Umbilical cord (tissue), 1 donor: ENCODE measurements at regions not wholly inside any gene's neighbourhood (a gene's known extent, or its start where the extent isn't known, plus 50 kb on each side); places are given as distances from the start of the nearest gene placed in this dataset.
A peak's percentile ranks its signal among the peaks of the same experiment; 100 is the strongest.
"Not testable (repeated sequence)": the region's sequence is repeated elsewhere in the genome, so short reads cannot be mapped to it uniquely, and the experiment has no call there.

ENCODE experiments used
- DNase-seq: peaks from one replicate; pipeline ENCODE4 v3.0.0-alpha.2; 2015; ENCODE audit warnings: low spot score

DNA sequence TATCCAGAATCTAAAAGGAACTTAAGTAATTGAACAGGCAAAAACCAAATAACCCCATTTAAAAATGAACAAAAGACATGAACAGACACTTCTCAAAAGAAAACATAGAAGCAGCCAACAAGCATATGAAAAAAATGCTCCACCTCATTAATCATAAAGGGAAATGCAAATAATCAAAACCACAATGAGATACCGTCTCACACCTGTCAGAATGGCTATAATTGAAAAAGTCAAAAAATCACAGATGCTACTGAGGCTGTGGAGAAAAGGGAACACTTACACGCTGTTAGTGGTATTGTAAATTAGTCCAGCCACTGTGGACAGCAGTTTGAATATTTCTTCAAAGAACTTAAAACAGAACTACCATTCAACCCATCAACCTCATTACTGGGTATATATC lies 220.7 kb downstream of the MEX3B start:
- no peak for DNase-seq

DNA sequence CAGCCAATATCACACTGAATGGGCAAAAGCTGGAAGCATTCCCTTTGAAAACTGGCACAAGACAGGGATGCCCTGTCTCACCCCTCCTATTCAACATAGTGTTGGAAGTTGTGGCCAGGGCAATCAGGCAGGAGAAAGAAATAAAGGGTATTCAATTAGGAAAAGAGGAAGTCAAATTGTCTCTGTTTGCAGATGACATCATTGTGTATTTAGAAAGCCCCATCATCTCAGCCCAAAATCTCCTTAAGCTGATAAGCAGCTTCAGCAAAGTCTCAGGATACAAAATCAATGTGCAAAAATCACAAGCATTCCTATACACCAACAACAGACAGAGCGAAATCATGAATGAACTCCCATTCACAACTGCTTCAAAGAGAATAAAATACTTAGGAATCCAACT lies 223.2 kb downstream of the MEX3B start:
- not testable (repeated sequence) for DNase-seq

DNA sequence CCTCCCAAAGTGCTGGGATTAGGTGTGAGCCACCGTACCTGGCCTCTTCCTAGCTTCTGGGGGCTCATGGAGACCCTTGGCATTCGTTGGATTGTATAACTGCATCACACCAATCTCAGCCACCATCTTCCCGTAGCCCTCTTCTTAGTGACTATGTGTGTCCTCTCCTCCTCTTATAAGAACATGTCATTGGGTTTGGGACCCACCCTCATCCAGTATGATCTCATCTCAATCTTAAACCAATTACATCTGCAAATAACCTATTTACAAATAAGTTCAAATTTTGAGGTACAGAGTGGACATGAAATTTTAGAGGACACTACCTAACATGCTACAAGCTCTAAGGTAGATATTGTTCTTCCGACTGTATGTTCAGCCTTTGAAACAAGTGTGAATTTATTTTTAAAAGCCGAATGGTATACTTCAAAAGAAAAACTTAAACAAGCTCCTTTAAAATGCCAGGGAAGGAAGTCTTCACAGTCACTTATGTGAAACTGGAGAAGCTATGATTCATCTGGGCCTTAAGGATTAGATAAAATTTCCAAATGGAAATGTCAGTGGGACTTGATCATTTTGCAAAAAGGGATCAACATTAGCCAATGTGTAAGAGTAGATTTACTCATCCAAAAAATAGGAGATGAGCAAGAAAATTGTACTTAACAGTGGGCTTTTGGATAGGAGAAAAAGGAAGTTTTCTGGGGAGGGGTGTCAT lies 225.7 kb downstream of the MEX3B start:
- DNase-seq = peak; percentile 62

DNA sequence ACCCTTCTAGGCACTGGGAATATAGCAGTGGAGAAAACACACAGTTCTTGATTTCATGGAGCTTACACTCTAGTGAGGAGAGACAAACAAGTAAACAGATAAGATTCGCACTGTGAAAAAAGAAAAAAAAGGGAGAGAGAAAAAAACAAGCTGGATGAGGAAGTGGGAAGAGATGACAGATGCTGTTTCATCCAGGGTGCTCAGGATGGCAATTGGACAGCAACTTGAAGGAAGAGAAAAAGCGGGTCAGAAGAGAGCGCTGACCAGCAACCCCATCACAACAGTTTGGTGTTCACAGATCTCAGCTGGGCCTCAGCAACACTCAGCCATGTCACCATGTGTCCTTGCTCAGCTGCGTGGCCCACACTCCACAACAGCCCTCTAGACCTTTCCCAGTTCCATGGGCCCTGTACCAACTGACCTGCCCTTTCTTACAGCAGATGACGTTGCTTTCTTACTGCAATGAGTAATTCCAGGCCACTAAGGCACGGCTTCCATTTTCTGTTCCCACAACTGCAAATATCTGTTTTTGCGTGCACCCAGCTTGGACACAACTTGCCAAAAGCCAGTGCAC lies 230.8 kb downstream of the MEX3B start:
- no peak for DNase-seq

DNA sequence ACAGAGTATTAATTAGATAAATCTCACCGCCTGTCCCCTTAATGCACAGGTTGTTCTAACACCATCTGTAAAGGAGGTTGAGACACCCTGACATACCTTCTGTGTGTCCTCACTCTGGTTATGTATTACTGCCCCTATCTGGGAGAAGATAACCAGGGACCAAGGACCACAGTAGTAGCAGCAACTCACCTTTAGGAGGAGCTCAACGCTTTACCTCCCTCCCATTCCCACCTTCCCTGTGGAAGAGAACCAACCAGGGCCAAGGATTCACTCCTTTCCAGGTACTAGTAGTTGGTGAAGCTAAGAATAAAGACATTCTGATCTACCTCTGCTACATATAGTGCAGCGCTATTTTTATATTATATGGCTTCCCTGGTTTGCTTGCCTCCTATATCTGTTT lies 232.6 kb downstream of the MEX3B start:
- no peak for DNase-seq

DNA sequence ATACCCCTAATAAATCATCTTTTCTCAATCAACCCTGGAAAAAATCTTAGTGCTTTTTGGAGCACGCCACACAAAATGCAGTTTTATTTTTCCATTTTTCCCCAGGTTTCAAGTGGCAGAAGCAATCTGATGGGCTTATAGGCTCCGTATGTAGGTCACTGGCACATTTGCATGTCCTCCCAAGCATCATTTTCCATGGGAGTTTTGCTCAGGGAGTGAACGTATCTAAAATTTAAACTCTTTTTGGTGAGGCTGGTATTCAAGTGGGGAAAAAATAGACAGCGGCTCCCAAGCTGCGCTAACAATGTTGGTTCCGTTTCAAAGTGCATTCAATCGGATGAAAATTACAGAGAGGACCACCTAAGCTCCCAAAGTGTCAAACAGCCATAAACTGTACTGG lies 233.4 kb downstream of the MEX3B start:
- no peak for DNase-seq

DNA sequence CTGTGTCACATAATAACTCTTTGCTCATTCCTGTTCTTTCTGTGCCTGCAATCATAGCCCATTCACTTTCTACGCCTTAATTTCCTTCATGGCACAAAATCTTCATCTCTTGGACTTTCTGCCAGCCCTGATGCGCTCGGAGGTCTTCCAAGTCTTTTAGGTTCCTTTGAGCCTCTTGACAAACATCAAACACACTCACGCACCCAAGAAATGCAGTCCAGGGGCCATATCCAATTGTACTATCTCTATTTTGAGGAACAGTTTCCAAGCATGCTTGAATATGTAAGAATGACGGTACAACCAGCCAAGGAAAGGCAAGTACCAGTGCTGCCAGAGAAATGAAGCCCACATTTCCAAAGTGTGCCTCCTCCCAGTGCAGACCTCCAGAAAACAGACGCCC lies 234.1 kb downstream of the MEX3B start:
- no peak for DNase-seq

DNA sequence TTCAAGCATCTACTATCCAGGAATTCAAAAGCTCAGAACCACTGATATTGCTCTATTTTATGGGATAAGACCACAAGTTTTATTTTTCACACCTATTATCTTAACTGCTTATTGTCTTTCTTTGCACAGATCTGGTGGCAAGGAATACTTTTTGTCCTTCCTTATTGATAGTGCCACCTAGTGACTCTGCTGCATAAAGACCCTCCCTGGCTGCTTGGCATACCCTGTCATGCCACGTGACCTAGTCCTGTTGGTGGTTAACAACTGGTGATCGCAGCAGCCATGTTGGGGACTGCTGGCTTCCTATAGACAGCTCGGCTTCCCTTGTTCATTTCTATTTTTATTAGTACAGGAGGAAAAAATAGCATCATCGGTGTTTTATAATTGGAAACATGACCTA lies 236.3 kb downstream of the MEX3B start:
- DNase-seq = no peak

DNA sequence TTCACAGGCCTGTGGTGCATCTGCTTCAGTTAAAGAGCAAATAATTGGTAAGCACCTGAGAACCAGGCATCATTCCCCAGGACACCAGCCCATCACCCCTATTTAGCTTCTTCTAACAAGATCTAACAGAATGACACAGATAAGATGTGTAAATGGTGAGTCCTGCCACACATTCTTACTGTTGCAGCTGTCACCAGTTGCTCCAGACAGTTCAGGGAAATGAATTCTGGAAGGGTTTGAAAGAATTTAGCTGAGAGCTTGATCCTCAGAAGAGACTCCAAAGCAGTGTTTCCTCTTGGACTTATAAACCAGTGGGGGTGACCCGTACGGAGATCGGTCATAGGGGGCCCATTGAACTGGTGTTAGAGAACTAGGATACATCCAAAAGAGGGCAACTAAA lies 238.0 kb downstream of the MEX3B start:
- DNase-seq = no peak

DNA sequence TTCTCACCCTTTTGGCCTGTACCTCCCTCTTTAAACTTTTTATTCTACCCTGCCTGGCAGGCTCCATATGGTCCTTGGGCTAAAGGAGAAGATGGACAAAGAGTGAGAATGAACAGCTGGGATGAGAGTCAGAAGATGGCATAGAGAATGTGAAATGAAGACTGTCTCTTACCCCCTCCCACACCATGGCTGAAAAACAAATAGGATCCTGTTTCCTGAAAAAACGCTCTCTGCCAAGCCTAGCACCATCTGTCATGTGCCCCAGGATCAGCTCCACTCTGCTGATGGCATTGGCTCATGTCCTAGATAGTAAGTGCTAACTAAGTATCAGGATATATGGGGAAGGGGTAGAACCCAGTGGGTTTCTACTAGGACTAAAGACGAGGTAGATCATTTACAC lies 238.6 kb downstream of the MEX3B start:
- no peak for DNase-seq

DNA sequence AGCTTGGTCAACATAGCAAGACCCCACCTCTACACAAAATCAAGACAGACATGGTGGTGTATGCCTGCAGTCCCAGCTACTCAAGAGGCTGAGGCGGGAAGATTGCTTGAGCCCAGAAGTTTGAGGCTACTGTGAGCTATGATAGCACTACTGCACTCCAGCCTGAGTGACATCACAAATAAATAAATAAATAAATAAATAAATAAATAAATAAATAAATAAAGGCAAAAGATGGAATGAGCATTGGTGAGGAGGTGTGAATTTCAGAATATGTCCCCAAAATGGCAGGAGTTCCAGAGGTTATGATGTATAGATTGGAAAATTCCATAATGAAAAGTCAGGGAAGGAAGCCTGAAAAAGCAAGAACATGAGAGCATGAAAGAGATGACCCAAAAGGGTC lies 249.9 kb downstream of the MEX3B start:
- no peak for DNase-seq

DNA sequence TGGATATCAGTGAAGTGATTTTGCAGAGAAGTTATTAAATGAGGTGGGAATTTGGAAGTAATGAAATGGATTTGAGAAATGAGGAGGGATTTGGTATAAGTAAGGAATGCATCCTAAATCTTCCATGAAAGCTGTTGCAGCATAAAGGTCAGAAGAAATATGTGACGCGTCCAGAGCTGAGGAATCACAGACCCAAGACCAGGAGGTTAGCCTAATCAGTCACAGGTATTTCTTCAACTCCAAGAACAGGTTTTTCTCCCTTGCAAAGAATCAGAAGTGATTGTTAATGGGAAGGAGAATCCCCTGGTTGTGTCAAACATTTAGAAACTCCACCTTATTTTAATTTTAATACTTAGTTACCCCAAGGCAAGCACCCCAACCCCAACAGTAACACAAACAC lies 253.2 kb downstream of the MEX3B start:
- peak; percentile 9 for DNase-seq

DNA sequence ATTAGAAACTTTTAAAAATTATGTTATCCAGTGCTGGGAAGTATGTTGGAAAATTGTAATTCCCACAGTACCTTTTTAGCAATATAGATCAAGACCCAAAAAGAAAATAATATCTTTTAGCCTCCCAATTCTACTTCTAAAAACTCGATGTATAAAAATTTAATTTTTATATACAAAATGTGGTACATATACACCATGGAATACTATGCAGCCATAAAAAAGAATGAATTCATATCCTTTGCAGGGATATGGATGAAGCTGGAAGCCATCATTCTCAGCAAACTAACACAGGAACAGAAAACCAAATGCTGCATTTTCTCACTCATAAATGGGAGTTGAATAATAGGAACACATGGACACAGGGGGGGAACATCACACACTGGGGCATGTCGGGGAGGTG lies 254.5 kb downstream of the MEX3B start:
- not testable (repeated sequence) for DNase-seq

DNA sequence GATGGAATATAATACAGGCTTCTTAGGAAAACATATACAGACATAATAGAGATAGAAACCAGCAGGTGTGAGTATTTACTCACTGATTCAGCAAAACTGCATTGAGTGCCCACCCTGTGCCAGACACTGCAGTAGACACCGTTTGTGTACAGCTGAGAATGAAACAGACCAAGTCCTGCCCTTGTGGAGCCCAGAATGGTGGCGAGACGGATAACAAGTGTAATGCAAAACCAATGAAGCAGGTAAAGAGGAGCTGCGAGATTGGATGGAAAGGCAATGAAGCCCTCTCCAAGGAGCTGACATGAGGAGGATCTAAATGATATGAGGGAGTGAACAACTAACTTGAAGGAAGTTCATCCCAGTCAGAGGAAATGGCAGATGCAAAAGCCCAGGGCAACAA lies 256.4 kb downstream of the MEX3B start:
- no peak for DNase-seq

DNA sequence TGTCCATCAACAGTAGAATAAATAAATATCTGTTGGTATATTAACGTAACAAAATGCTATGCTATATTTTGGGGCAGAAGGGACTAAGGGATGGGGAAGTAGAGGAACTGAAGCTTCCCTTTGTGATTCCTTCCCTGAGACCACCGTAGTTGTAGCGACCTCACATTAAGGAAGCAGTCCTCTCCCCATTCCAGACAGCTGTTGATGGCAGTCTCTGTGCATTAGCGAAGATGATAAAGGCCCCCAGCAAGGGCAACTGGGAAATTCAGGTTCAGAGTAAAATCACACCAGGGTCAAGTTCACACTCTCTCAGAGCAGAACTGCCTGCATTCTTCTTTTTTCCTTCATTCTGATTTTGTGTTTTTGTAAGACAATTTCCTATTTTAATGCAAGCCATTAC lies 259.0 kb downstream of the MEX3B start:
- no peak for DNase-seq

DNA sequence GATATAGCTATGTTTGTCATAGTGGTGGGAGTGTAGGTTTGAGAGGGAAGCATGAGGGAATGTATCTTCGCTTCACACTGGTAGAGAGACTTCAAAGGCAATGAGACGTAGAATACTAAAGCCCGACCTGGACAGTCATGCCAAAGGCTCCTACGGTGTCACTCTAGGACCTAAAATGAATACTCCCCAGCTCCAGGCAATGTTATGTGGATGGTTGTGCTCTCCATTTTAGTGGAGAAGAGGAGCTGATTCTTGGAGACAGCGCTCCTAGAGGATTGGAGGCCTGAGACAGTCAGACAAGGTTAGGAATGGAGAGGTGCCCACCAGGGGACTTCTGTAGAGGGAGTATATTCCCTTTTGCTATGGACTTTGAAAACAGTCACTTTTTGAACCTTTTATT lies 260.1 kb downstream of the MEX3B start:
- no peak for DNase-seq

DNA sequence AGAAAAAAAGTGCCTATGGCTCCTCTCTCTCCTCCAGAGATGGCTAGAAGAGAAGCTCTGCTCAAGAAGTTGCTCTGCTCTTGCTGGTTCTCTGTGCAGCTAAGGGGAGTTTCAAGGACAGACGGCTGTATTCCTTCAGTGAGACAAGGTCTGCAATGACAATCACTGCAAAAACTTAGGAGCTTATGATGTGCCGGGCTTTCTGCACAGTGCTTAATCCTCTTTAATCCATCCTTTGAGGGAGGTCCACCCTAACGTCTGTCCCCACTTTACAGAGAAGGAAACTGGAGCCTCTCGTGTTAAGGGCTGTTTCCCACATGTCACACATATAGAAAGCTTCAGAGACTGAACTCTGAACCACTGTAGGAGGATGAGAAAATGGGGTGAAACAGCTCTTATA lies 260.6 kb downstream of the MEX3B start:
- no peak for DNase-seq

DNA sequence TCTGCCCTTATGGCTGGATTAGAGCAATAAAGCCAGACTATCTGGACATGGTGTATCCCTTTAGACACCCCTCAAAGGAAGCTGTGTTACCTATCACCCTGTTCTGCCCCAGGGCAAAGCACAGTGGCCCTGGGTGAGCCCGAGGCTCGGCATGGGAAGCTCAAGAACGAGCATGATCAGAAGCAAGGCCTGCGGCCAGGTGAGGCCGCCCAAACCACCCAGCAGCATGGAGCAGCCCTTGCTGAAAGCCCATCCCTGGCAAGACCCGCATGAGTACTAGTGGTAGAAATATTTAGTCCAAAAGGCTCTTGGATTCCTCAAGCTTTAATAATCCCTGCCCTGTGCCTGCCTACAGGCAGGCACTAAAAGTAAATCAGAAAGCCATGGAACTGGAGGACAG lies 261.1 kb downstream of the MEX3B start:
- DNase-seq = no peak

DNA sequence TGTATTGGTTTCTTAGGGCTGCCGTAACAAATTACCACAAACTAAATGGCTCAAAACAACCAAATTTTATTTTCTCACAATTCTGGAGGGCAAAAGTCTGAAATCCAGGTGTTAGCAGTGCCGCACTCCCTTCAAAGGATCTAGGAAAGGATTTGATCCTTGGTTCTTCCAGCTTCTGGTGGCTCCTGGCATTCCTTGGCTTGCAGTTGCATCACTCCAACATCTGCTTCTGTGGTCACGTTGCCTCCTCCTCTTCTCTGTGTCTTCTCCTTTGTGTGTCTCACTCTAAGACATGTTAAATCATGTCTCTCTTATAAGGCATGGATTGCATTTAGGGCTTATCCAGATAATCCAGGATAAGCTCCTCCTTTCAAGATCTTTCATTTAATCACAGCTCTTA lies 262.2 kb downstream of the MEX3B start:
- no peak for DNase-seq

DNA sequence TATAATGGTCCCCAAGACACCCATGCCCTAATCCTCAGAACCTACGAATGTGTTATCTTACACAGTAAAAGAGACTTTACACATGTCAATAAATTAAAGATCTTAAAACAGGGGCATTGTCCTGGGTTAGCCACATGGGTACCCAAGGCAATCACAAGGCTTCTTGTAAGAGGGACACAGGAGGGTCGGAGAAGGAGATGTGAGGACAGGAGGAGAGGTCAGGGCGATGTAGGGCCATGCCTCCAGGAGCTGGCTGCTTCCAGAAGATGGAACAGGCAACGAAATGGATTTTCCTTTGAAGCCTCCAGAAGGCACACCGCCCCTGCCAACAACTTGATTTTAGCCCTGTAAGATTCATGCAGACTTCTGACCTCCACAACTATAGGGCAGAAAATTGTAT lies 262.7 kb downstream of the MEX3B start:
- no peak for DNase-seq

DNA sequence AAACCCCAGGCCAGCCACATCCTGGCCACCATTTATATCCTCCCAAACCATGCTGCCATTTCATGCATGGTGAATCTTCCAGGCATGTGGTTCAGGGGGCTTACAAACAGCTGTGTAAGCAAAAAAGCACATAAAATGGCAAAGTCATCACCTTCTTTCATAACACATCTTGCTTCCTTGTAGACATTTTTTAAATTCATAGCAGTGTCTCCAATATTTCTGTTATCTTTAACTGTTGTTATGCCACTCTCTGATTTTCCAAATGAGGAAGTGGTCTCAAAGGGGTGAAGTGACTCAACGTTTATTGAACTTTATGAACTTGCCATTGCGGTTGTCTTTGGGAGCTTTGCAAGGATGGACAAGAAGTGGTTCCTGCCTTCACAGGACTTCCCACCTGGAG lies 264.4 kb downstream of the MEX3B start:
- no peak for DNase-seq

DNA sequence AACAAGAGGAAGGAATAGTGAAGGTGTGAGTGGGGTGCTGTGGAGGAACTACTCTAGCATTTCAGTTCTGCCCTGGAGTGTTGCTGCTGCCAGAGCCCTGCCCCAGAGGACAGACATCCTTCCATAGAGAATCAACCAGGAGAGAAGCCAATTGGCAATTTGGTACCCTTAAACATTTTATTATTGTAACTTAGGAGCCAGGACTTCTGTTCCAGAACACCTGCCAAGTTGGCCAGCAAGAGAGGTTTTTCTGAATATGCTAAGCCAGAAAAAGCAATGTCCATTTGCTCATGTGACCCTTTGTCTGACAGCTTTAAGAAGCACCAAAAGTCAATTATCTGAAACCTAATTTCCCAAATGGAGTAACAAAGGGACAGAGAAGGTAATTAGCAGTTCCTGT lies 264.9 kb downstream of the MEX3B start:
- DNase-seq = no peak

DNA sequence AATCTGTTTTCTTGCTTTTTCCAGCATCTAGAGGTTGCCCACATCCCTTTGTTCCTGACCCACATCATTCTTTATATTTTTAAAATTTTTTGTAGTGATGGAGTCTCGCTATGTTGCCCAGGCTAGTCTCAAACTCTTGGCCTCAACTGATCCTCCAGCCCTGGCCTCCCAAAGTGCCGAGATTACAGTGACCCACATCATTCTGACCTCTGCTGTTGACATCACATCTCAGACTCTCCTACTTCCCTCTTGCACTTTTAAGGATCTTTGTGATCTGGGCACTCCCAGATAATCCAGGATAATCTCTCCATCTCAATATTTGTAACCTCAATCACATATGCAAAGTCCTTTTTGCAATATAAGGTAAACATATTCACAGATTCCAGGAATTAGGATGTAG lies 266.6 kb downstream of the MEX3B start:
- DNase-seq = no peak

DNA sequence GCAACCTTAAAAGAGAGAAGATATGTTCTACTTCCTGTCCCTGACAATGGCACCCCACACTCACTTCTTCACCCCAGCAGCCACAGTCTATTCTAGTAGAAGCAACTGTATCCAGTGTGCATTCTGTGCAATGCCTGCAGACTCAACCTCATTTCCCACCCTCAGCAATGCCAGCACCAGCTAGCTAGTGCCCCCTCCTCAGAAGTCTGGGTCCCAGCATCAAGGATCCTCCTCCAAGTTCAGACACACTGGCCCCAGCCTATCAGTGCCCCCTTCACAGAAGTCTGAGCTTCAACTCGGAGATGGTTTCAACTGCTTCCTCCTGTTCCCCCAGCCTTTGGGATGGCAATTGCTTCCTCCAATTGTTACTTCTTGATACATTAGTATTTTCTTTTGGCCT lies 268.3 kb downstream of the MEX3B start:
- DNase-seq = no peak
